BJ (cell line): ENCODE measurements at regions not wholly inside any gene's neighbourhood (a gene's known extent, or its start where the extent isn't known, plus 50 kb on each side); places are given as distances from the start of the nearest gene placed in this dataset.

ENCODE experiments used
- CTCF ChIA-PET: fragments of 350-600 bp; formaldehyde crosslinking; extraction: SDS; loops from one replicate; lab custom pipeline; 2021; ENCODE audit warnings: antibody characterized with exemption, inconsistent platforms; lab: Yijun Ruan, JAX
- POLR2A ChIA-PET: fragments of 300-600 bp; sonication (Branson Sonifier 250); formaldehyde crosslinking; extraction: SDS; loops from one replicate; lab custom pipeline; 2021; ENCODE audit warnings: antibody characterized with exemption; lab: Charles Lee
- DNase-seq: peaks from one replicate; pipeline ENCODE4 v3.0.0-alpha.2; 2011; ENCODE audit warnings: low read depth
- H3K27me3 ChIP-seq: 2 replicates; pipeline ENCODE4 v1.6.0; 2011; ENCODE audit warnings: low read length; ENCODE audit not compliant: control insufficient read depth, insufficient read depth
- H3K36me3 ChIP-seq: 2 replicates; pipeline ENCODE4 v1.5.1; 2011; ENCODE audit warnings: low read length; ENCODE audit not compliant: control insufficient read depth, insufficient read depth
- H3K4me3 ChIP-seq: 2 replicates; pipeline ENCODE4 v1.5.1; 2011; ENCODE audit warnings: low read depth, mild to moderate bottlenecking, control low read depth, low read length
- CTCF ChIP-seq: IDR thresholded peaks from 2 replicates; pipeline ENCODE4 v1.5.1; 2011; ENCODE audit warnings: low read depth, mild to moderate bottlenecking, control low read depth, inconsistent platforms, low read length, moderate library complexity; ENCODE audit not compliant: insufficient read depth

- CTCF ChIA-PET = interaction anchor here (0.6 to 22.9 kb wide), 24 partner anchors 8 to 778 kb away, joined by 3 to 367 read pairs (median 4); no protein-coding TSS in a partner anchor
- no peaks in the 10 kb centered on the region for H3K36me3 ChIP-seq
- POLR2A ChIA-PET = no interaction called here
- no peak overlapping the region for H3K4me3 ChIP-seq
- peak; percentile 6 for DNase-seq
- TF ChIP-seq CTCF = peak; percentile 86
- no peaks in the 10 kb centered on the region; the same call in none of the 2 replicates for H3K27me3 ChIP-seq
These were observed 173.6 kb downstream of the IRF8 start for GRCh38 chr16:86072328-86073102.

DNA sequence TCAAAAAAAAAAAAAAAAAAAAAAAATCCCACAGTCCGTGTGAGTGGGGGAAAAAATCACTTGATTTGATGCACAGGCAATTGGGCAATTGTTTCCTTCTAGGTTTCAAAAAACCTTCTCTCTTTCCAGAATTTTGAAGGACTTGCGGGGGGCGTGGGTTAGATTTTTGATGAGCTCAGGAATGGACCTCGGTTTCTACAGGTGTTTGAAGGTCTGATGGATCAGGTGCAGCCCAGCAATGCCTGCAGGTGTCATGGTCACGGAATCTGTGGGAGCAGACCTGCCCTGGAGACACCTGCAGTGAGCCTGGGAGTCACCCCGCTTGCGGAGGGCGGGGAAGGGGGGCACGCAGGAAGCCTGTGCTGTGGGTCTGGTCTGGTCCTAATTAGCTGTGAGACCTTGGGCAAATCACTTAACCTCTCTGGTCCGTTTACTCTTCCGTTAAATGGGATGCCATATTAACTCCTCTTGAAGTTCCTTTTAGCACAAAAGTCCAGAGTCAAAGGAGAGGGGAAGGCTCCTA, 174.2 kb downstream of the IRF8 start:
- ChIA-PET CTCF (interaction anchor here (0.5 to 22.9 kb wide), 24 partner anchors 9 to 460 kb away, joined by 3 to 367 read pairs (median 4); no protein-coding TSS in a partner anchor), POLR2A (no interaction called here)
- Histone ChIP-seq H3K36me3 (no peaks in the 10 kb centered on the region), H3K27me3 (no peaks in the 10 kb centered on the region; the same call in 1 of the 2 replicates), H3K4me3 (no peak overlapping the region)
- TF ChIP-seq CTCF = no peak
- no peak for DNase-seq

- POLR2A ChIA-PET = no interaction called here
- Histone ChIP-seq H3K36me3 (no peaks in the 10 kb centered on the region), H3K27me3 (no peaks in the 10 kb centered on the region; the same call in 1 of the 2 replicates), H3K4me3 (no peak overlapping the region)
- DNase-seq = no peak
- TF ChIP-seq CTCF = no peak
- CTCF ChIA-PET = interaction anchor here (0.5 to 22.9 kb wide), 14 partner anchors 10 to 459 kb away, joined by 3 to 367 read pairs (median 4); no protein-coding TSS in a partner anchor
These were observed 175.0 kb downstream of the IRF8 start for GRCh38 chr16:86073763-86074493.

GRCh38 chr16:86074651-86075487, 175.9 kb downstream of the IRF8 start:
- no peak for DNase-seq
- H3K27me3 ChIP-seq = peaks cover 2% of the 10 kb centered on the region
- POLR2A ChIA-PET = no interaction called here
- CTCF ChIA-PET = interaction anchor here (0.9 to 22.9 kb wide), 2 partner anchors 443 to 454 kb away, joined by 3 to 367 read pairs; no protein-coding TSS in a partner anchor
- H3K36me3 ChIP-seq = no peaks in the 10 kb centered on the region
- no peak overlapping the region for H3K4me3 ChIP-seq
- TF ChIP-seq CTCF = no peak
